Stimulated activated CD4-positive, alpha-beta T cell treated with anti-CD3 and anti-CD28 coated beads, Interleukin-1b, Interleukin-23, amount 100 ng/mL, for 48 hours (primary cell): ENCODE measurements at regions not wholly inside any gene's neighbourhood (a gene's known extent, or its start where the extent isn't known, plus 50 kb on each side); places are given as distances from the start of the nearest gene placed in this dataset.
"Not testable (repeated sequence)": the region's sequence is repeated elsewhere in the genome, so short reads cannot be mapped to it uniquely, and the experiment has no call there.

Experiments
- DNase-seq: peaks from one replicate; pipeline ENCODE4 v3.0.0-alpha.2; 2020

DNA sequence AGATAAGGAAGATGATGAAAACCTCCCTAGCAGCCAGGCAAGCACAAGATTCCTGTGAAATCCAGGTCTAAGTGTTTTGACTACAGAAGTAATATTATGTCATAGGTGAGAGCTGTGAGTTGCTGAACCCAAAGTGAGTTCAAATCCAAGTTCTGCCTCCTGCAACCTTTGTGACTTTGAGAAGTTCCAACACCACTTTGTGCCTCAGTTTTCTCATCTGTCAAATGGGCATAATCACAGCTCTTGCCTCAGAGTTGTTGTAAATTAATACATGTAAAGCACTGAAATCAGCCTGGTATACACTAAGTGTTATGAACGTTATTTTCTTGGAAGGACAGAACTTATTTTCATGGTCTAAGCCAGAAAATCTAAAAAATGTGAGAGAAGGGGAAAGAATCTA is 210.3 kb upstream of the FRG2C start:
- not testable (repeated sequence) for DNase-seq

DNA sequence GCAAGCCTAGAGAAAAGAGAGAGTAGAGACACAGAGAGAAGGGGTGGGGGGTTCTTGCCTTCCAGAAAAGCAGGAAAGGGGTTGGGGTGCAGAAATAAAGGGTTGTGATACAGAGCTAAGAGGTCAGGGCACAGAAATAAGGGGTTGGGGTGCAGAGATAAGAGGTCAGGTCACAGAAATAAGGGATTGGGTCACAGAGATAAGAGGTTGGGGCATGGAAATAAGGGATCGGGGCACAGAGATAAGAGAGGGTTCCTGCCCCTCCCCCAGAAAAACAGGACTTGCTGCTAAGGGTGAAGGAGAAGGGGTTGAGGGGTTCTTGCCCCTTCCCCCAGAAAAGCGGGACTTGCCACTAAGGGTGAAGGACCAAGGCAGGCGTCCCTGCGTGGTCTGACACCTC is 189.6 kb upstream of the FRG2C start:
- not testable (repeated sequence) for DNase-seq

GRCh38 chr3:75496600-75496999 is 167.5 kb upstream of the FRG2C start:
- DNase-seq: not testable (repeated sequence)

DNA sequence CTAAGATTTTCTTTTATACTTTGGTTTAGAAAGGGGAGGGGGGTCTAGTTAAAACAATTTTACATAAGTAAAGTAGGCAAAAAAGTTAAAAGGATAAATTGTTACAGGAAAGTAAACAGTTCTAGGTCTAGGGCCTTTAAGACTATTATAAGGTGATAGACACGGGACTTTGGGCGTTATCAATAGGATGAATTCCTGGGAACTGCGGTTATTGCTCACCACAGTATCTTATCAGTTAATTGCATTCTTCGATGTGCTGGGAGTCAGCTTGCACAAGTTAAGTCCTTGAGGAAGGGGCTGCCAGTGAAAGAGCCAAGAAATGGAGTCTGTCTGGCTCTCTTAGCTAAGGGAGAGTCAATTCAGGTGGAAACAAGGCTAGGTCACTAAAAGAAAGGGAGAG is 163.8 kb upstream of the FRG2C start:
- not testable (repeated sequence) for DNase-seq

GRCh38 chr3:75502171-75502570 is 162.0 kb upstream of the FRG2C start:
- DNase-seq: not testable (repeated sequence)

- DNase-seq: not testable (repeated sequence)
These were observed 161.1 kb upstream of the FRG2C start for GRCh38 chr3:75502769-75503756.

DNA sequence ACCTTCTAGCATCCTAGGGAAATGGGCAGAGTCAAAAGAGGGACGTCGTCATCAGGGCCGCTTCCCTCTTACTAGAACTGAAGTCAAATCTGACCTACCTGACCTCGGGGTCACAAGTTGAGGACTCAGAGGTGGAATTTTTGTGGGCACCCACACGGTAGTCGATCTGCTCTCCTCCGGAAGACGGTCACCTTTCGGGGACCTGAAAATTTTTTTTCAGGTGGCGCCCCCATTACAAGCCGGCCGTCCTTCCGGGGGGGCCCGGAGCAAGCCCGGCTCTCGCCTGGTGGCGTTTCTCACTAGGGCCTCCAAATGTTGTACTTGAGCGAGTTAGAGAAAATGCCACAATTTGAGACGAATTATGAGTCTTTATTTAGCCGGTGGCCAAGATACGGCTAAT is 157.5 kb upstream of the FRG2C start:
- DNase-seq: no peak

GRCh38 chr3:75507956-75508355 is 156.2 kb upstream of the FRG2C start:
- DNase-seq: not testable (repeated sequence)

DNA sequence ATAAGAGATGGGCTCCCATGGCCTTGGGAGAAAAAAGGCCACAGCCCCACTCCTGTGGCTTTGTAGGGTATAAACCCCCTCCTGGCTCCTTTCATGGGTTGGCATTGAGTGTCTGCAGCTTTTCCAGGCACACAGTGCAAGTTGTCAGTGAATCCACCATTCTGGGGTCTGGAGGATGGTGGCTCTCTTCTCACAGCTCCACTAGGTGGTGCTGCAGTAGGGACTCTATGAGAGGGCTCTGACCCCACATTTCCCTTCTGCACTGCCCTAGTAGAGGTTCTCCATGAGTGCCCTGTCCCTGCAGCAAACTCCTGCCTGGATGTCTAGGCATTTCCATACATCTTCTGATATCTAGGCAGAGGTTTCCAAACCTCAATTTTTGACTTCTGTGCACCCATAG is 136.5 kb upstream of the FRG2C start:
- DNase-seq: not testable (repeated sequence)

GRCh38 chr3:75552095-75552494 is 112.0 kb upstream of the FRG2C start:
- peak; percentile 13 for DNase-seq

GRCh38 chr3:75564427-75564826 is 99.7 kb upstream of the FRG2C start:
- not testable (repeated sequence) for DNase-seq

DNA sequence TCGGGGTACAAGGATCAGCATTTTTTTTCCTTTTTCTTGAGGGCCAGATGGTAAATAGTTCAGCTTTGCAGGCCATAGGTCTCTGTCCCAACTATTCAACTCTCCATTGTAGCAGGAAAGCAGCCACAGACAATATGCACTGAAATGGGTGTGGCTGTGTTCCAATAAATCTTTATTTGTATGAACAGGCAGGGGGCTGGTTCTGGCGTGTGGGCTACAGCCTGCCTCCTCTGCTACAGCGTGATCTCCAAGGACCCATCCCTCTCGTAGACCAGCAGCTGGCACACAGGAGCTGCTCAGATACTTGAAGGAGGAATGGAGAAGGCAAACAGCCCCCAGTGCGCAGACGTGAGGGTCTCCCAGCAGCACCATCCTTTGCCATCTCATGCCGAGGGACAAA is 91.8 kb upstream of the FRG2C start:
- DNase-seq: not testable (repeated sequence)

- not testable (repeated sequence) for DNase-seq
These were observed 85.0 kb upstream of the FRG2C start for GRCh38 chr3:75579091-75579490.

DNA sequence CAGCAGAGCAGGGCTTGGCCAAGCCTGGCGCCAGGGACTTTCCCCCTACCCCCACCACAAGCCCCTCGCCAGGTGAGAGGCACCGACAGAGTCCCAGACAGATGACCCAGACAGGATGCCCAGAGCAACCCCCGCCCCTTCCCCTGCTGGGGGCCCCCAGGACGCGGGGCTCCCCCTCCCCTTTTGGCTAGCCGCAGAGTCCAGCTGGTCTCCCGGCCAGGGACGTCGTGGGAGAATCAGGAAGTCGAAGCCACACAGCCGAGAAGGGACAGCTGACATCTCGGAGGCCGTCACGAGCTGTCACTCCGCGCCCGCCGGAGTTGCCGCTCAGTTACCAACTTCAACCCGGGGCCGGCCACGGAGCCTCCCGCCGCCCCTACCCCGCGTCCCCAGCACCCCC is 84.6 kb upstream of the FRG2C start:
- not testable (repeated sequence) for DNase-seq

GRCh38 chr3:75579981-75580782 is 83.9 kb upstream of the FRG2C start:
- peak; percentile 28 for DNase-seq

DNA sequence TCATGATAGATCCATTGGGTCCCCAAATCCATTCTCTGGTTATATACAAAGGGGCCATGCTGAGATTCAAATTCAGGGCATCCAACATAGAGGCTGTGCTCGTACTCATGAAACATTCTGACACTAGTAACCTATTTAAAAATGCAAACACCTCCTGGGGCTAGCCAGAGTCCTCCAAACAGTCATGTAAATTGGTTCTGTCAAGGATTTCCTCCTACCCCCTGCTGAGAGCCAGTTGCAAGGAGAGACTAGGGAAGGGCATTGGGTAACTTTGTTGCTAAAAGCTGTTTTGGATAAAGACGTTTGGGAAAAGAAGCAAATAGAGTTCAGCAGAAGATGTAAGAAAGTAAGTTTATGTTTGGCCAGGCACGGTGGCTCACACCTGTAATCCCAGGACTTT is 81.6 kb upstream of the FRG2C start:
- not testable (repeated sequence) for DNase-seq

GRCh38 chr3:75583116-75583515 is 81.0 kb upstream of the FRG2C start:
- not testable (repeated sequence) for DNase-seq

DNA sequence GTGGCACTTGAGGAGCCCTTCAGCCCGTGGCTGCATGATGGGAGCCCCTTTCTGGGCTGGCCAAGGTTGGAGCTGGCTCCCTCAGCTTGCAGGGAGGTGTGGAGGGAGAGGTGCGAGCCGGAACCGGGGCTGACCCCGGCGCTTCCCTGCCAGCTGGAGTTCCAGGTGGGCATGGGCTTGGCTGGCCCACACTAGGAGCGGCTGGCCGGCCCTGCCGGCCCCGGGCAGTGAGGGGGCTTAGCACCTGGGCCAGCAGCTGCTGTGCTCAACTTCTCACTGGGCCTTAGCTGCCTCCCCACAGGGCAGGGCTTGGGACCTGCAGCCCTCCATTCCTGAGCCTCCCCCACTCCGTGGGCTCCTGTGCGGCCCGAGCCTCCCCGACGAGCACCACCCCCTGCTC is 76.4 kb upstream of the FRG2C start:
- DNase-seq: not testable (repeated sequence)

DNA sequence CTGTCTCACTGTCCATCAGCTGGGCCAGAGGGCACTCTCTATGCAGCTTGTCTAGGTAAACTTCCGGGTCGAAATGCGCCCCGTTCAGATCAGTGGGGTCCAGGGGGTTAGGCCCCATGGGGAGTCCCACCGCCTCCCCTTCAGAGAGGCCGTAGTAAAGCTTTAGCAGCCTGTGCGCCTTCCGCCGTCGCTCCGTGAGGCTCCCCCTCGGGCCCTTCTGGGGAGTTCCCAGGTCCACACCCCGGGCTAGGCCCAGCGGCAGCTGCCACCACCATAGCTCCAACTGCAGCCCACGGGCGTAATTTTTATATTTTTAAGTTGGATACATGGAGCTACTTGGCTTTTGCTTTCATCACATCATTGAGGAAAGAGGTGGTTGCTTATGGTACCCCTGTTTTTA is 73.7 kb upstream of the FRG2C start:
- not testable (repeated sequence) for DNase-seq

- peak; percentile 42 for DNase-seq
These were observed 59.7 kb upstream of the FRG2C start for GRCh38 chr3:75604286-75604934.

- not testable (repeated sequence) for DNase-seq
These were observed 56.1 kb upstream of the FRG2C start for GRCh38 chr3:75607996-75608395.

DNA sequence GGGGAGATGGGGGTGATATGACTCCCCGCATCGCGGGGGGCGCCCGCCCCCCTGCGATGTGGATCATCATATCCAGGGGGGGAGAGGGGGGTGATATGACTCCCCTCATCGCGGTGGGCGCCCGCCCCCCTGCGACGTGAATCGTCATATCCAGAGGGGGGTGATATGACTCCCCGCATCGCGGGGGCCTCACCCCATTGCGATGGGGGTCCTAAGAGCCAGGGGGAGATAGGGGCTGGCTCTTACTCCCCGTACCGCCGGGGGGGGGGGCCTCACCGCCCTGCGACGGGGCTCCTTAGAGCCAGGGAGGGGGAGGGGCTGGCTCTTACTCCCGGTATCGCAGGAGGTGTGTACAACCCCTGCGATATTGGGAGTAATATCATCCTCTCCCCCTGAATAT is 54.5 kb upstream of the FRG2C start:
- not testable (repeated sequence) for DNase-seq

GRCh38 chr3:75610773-75611172 is 53.4 kb upstream of the FRG2C start:
- DNase-seq: no peak
